Right lobe of liver (tissue), 4 donors: ENCODE measurements at regions not wholly inside any gene's neighbourhood (a gene's known extent, or its start where the extent isn't known, plus 50 kb on each side); places are given as distances from the start of the nearest gene placed in this dataset.

Source experiments
- POLR2A ChIP-seq: fragments of 450-650 bp; IDR thresholded peaks from one replicate; pipeline ENCODE4 v1.6.1; 2017; ENCODE audit warnings: antibody characterized with exemption, mild to moderate bottlenecking
- TF ChIP-seq, protein P1 (sequence below), 4 donors: fragments of 200-600 bp in 3 of 4; fragments of 450-650 bp in 1 of 4; IDR thresholded peaks; one replicate each; pipeline versions ENCODE4 v1.5.1 to v1.8.0; 2016 to 2022; ENCODE audit warnings: antibody characterized with exemption in 4 of 4, mild to moderate bottlenecking in 2 of 4
- donor health status: DM: no; HTN: no; CAD: no.
- donor health status: DM: no; HTN: no; CAD: no.
- donor health status: DM: no; HTN: yes; CAD: no.

- TF ChIP-seq, protein P1, sequence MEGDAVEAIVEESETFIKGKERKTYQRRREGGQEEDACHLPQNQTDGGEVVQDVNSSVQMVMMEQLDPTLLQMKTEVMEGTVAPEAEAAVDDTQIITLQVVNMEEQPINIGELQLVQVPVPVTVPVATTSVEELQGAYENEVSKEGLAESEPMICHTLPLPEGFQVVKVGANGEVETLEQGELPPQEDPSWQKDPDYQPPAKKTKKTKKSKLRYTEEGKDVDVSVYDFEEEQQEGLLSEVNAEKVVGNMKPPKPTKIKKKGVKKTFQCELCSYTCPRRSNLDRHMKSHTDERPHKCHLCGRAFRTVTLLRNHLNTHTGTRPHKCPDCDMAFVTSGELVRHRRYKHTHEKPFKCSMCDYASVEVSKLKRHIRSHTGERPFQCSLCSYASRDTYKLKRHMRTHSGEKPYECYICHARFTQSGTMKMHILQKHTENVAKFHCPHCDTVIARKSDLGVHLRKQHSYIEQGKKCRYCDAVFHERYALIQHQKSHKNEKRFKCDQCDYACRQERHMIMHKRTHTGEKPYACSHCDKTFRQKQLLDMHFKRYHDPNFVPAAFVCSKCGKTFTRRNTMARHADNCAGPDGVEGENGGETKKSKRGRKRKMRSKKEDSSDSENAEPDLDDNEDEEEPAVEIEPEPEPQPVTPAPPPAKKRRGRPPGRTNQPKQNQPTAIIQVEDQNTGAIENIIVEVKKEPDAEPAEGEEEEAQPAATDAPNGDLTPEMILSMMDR (IDR thresholded peaks at IDR 0.05): no peak
- TF ChIP-seq POLR2A: no peak
Measured at GRCh38 chr22:11627798-11628650, 3900.0 kb upstream of the OR11H1 start.
